MCF 10A (cell line): ENCODE measurements at regions not wholly inside any gene's neighbourhood (a gene's known extent, or its start where the extent isn't known, plus 50 kb on each side); places are given as distances from the start of the nearest gene placed in this dataset.

Experiments
- BruUV-seq: library from RNA; stranded (reverse); fragments of 400-500 nt; replicated peaks from 2 replicates; lab custom pipeline; 2021; lab: Mats Ljungman, UMichigan
- CTCF ChIA-PET: fragments of 300-600 bp; sonication (Branson Sonifier 250); formaldehyde crosslinking; extraction: SDS; loops from one replicate; lab custom pipeline; 2021; ENCODE audit warnings: antibody characterized with exemption, inconsistent platforms; lab: Yijun Ruan, JAX
- POLR2A ChIA-PET: fragments of 300-600, 350-650 bp; sonication (Branson Sonifier 250); formaldehyde crosslinking; extraction: SDS; loops from one replicate; lab custom pipeline; 2020; ENCODE audit warnings: antibody characterized with exemption, inconsistent platforms; lab: Yijun Ruan, JAX
- DNase-seq: peaks from one replicate; pipeline ENCODE4 v3.0.0-alpha.2; 2018; ENCODE audit not compliant: unreplicated experiment
- H3K27ac Mint-ChIP-seq: one replicate; pipeline ENCODE4 v1.8.0; 2022; ENCODE audit warnings: mild to moderate bottlenecking, low read depth, mixed read lengths; ENCODE audit not compliant: unreplicated experiment
- H3K27me3 Mint-ChIP-seq: one replicate; pipeline ENCODE4 v1.8.0; 2022; ENCODE audit warnings: mixed read lengths; ENCODE audit not compliant: insufficient read depth, unreplicated experiment
- H3K36me3 Mint-ChIP-seq: one replicate; pipeline ENCODE4 v1.8.0; 2022; ENCODE audit warnings: mild to moderate bottlenecking, moderate library complexity, mixed read lengths; ENCODE audit not compliant: insufficient read depth, unreplicated experiment
- H3K4me1 Mint-ChIP-seq: one replicate; pipeline ENCODE4 v1.8.0; 2022; ENCODE audit warnings: mixed read lengths; ENCODE audit not compliant: insufficient read depth, unreplicated experiment
- H3K4me3 Mint-ChIP-seq: one replicate; pipeline ENCODE4 v1.8.0; 2022; ENCODE audit warnings: mild to moderate bottlenecking, moderate library complexity, mixed read lengths; ENCODE audit not compliant: unreplicated experiment
- H3K9me3 Mint-ChIP-seq: one replicate; pipeline ENCODE4 v1.8.0; 2022; ENCODE audit warnings: mixed read lengths; ENCODE audit not compliant: unreplicated experiment
- CTCF ChIP-seq: fragments of 200-600 bp; IDR thresholded peaks from one replicate; pipeline ENCODE4 v1.8.0; 2022; ENCODE audit warnings: antibody characterized with exemption, mild to moderate bottlenecking; ENCODE audit not compliant: unreplicated experiment
- intact Hi-C: fragments of 100-400 bp; cut with micrococcal nuclease; formaldehyde crosslinking; loops from 2 replicates; pipeline ENCODE4 v1.14.1; 2022

- no peaks in the 10 kb centered on the region for H3K9me3 Mint-ChIP-seq
- intact Hi-C loops, result no loop called here
- peaks cover 52% of the 10 kb centered on the region for H3K27me3 Mint-ChIP-seq
- BruUV-seq, result no TSS peak
- no peak for DNase-seq
- H3K36me3 Mint-ChIP-seq, result no peaks in the 10 kb centered on the region
- H3K27ac Mint-ChIP-seq, result no peak overlapping the region
- ChIA-PET CTCF (no interaction called here), POLR2A (no interaction called here)
- no peaks in the 10 kb centered on the region for H3K4me1 Mint-ChIP-seq
- no peak for TF ChIP-seq CTCF
- H3K4me3 Mint-ChIP-seq, result no peak overlapping the region
These were observed 759.9 kb downstream of the SATB2 start for GRCh38 chr2:198697794-198698193.

GRCh38 chr2:198697218-198697617 lies 760.5 kb downstream of the SATB2 start:
- no peak for TF ChIP-seq CTCF
- H3K27ac Mint-ChIP-seq, result no peak overlapping the region
- ChIA-PET CTCF (no interaction called here), POLR2A (no interaction called here)
- no peaks in the 10 kb centered on the region for H3K36me3 Mint-ChIP-seq
- H3K4me1 Mint-ChIP-seq, result no peaks in the 10 kb centered on the region
- intact Hi-C loops, result no loop called here
- peaks cover 57% of the 10 kb centered on the region for H3K27me3 Mint-ChIP-seq
- no peak for DNase-seq
- BruUV-seq, result no TSS peak
- no peaks in the 10 kb centered on the region for H3K9me3 Mint-ChIP-seq
- H3K4me3 Mint-ChIP-seq, result no peak overlapping the region

GRCh38 chr2:198695879-198696278 lies 761.9 kb downstream of the SATB2 start:
- ChIA-PET CTCF (no interaction called here), POLR2A (interaction anchor here (0.6 kb wide), 1 partner anchor 798 kb away, joined by 3 read pairs; no protein-coding TSS in a partner anchor)
- Mint-ChIP-seq H3K27ac (no peak overlapping the region), H3K4me1 (no peaks in the 10 kb centered on the region), H3K4me3 (no peak overlapping the region), H3K36me3 (no peaks in the 10 kb centered on the region), H3K27me3 (peaks cover 54% of the 10 kb centered on the region), H3K9me3 (no peaks in the 10 kb centered on the region)
- intact Hi-C loops, result no loop called here
- BruUV-seq, result no TSS peak
- TF ChIP-seq CTCF, result no peak
- no peak for DNase-seq

GRCh38 chr2:198692907-198693510 lies 764.7 kb downstream of the SATB2 start:
- no peak for TF ChIP-seq CTCF
- no peaks in the 10 kb centered on the region for H3K9me3 Mint-ChIP-seq
- no peak overlapping the region for H3K27ac Mint-ChIP-seq
- H3K4me1 Mint-ChIP-seq, result no peaks in the 10 kb centered on the region
- ChIA-PET POLR2A (no interaction called here), CTCF (interaction anchor here (0.6 to 0.7 kb wide), 2 partner anchors 14 to 302 kb away, joined by 3 read pairs; no protein-coding TSS in a partner anchor)
- no peaks in the 10 kb centered on the region for H3K36me3 Mint-ChIP-seq
- no peak for DNase-seq
- H3K27me3 Mint-ChIP-seq, result peaks cover 41% of the 10 kb centered on the region
- BruUV-seq, result no TSS peak
- H3K4me3 Mint-ChIP-seq, result no peak overlapping the region
- intact Hi-C loops, result no loop called here
